ENCODE measurements at regions not wholly inside any gene's neighbourhood (a gene's known extent, or its start where the extent isn't known, plus 50 kb on each side); places are given as distances from the start of the nearest gene placed in this dataset.

- no peak overlapping the region for H3K4me2 ChIP-seq
- ATAC-seq = no peak
- no peak overlapping the region for H2AFZ ChIP-seq
- H3K9me3 Mint-ChIP-seq = peaks cover 29% of the 10 kb centered on the region
- peaks cover 13% of the 10 kb centered on the region for H3K36me3 ChIP-seq (ENCODE audit: insufficient read depth)
- no peak overlapping the region for H3K4me3 ChIP-seq
- H3K4me1 Mint-ChIP-seq = peaks cover 33% of the 10 kb centered on the region
- H3F3A ChIP-seq (replicated peaks; ENCODE audit: low read depth) = no peaks in the 10 kb centered on the region
- H3K4me1 ChIP-seq (ENCODE audit: insufficient read depth) = peaks cover 26% of the 10 kb centered on the region
- no peaks in the 10 kb centered on the region for H4K20me1 ChIP-seq (replicated peaks; ENCODE audit: insufficient read depth)
- no peak overlapping the region for H3K4me3 Mint-ChIP-seq
- H3K36me3 Mint-ChIP-seq (ENCODE audit: low read depth) = peaks cover 42% of the 10 kb centered on the region
- no peak overlapping the region for H3K27ac Mint-ChIP-seq
- H3K27me3 ChIP-seq (ENCODE audit: insufficient read depth) = no peaks in the 10 kb centered on the region
- TF ChIP-seq CREB1 (CRISPR knock-in tag; IDR thresholded peaks at IDR 0.05; ENCODE audit: low read depth) (no peak), POLR2AphosphoS5 (IDR thresholded peaks at IDR 0.05; ENCODE audit: low read depth) (no peak), STAT1 (IDR thresholded peaks at IDR 0.05; ENCODE audit: unreplicated experiment) (no peak), CTCF (conservative IDR thresholded peaks at IDR 0.05; ENCODE audit: low read depth in 2 of 2) (no peak), EZH2 (IDR thresholded peaks at IDR 0.05; ENCODE audit: low read depth, unreplicated experiment) (no peak), ZNF331 (CRISPR knock-in tag; IDR thresholded peaks at IDR 0.05; ENCODE audit: low read depth) (no peak), NANOG (IDR thresholded peaks at IDR 0.05; ENCODE audit: borderline replicate concordance) (no peak), EZH2phosphoT487 (IDR thresholded peaks at IDR 0.05; ENCODE audit: unreplicated experiment) (no peak), ETS1 (IDR thresholded peaks at IDR 0.05) (no peak), ZNF462 (CRISPR knock-in tag; IDR thresholded peaks at IDR 0.05) (no peak), JUNB (IDR thresholded peaks at IDR 0.05; ENCODE audit: unreplicated experiment) (no peak), ZNF114 (CRISPR knock-in tag; IDR thresholded peaks at IDR 0.05) (no peak)
- TF ChIP-seq, protein P1, sequence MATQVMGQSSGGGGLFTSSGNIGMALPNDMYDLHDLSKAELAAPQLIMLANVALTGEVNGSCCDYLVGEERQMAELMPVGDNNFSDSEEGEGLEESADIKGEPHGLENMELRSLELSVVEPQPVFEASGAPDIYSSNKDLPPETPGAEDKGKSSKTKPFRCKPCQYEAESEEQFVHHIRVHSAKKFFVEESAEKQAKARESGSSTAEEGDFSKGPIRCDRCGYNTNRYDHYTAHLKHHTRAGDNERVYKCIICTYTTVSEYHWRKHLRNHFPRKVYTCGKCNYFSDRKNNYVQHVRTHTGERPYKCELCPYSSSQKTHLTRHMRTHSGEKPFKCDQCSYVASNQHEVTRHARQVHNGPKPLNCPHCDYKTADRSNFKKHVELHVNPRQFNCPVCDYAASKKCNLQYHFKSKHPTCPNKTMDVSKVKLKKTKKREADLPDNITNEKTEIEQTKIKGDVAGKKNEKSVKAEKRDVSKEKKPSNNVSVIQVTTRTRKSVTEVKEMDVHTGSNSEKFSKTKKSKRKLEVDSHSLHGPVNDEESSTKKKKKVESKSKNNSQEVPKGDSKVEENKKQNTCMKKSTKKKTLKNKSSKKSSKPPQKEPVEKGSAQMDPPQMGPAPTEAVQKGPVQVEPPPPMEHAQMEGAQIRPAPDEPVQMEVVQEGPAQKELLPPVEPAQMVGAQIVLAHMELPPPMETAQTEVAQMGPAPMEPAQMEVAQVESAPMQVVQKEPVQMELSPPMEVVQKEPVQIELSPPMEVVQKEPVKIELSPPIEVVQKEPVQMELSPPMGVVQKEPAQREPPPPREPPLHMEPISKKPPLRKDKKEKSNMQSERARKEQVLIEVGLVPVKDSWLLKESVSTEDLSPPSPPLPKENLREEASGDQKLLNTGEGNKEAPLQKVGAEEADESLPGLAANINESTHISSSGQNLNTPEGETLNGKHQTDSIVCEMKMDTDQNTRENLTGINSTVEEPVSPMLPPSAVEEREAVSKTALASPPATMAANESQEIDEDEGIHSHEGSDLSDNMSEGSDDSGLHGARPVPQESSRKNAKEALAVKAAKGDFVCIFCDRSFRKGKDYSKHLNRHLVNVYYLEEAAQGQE (IDR thresholded peaks at IDR 0.05; ENCODE audit: unreplicated experiment) = no peak
- H3K27me3 Mint-ChIP-seq (ENCODE audit: insufficient read depth, low read depth, poor library complexity) = peaks cover 1% of the 10 kb centered on the region
- H3K27ac ChIP-seq (ENCODE audit: low read depth) = no peak overlapping the region
- H3K79me2 ChIP-seq (replicated peaks; ENCODE audit: insufficient read depth) = no peaks in the 10 kb centered on the region
- peaks cover 10% of the 10 kb centered on the region for H3K9me2 ChIP-seq (ENCODE audit: insufficient read depth)
- DNase-seq (ENCODE audit: low spot score) = no peak
These were observed 819.9 kb downstream of the KCNJ2 start for GRCh38 chr17:70989280-70989679.

All from GM23338 (cell line).